ENCODE measurements at regions not wholly inside any gene's neighbourhood (a gene's known extent, or its start where the extent isn't known, plus 50 kb on each side); places are given as distances from the start of the nearest gene placed in this dataset.

DNA sequence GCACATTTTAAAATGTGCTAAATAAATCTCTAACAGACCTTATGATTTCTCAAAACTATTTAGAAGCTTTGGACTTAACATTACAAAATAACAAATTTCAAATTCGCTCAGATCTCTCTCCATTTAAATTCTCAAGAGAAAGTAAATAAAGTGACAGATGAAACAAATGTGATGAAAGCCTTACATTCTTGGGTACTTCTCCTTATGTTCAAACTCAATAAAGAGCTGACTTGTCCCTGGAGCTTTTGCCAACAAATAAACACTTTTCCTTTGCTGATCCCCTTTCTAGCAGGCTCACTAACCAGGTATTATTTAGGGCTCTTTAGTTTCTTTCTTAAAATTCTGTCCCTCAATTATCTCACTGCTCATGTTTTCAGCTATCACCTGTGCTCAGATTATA, 259.1 kb upstream of the ARPP21 start:
- DNase-seq: no peak

DNA sequence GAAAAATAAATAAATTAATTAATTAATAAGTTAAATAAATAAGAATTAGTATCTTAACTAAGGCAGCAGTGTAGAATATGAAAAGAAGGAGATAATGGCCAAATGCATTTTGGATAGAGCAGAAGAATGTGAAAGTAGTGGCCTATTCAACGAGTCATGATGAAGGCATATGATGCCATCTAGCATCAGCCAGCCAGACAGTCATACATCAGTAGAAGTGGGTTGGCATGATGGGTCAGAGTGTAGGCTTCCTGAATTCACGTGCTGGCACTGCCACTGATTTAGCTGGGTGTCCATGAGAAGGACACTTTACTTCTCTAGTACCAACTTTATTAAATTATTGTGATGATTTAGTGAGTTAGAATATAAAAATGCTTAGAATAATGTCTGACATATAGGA, 256.1 kb upstream of the ARPP21 start:
- DNase-seq: no peak

DNA sequence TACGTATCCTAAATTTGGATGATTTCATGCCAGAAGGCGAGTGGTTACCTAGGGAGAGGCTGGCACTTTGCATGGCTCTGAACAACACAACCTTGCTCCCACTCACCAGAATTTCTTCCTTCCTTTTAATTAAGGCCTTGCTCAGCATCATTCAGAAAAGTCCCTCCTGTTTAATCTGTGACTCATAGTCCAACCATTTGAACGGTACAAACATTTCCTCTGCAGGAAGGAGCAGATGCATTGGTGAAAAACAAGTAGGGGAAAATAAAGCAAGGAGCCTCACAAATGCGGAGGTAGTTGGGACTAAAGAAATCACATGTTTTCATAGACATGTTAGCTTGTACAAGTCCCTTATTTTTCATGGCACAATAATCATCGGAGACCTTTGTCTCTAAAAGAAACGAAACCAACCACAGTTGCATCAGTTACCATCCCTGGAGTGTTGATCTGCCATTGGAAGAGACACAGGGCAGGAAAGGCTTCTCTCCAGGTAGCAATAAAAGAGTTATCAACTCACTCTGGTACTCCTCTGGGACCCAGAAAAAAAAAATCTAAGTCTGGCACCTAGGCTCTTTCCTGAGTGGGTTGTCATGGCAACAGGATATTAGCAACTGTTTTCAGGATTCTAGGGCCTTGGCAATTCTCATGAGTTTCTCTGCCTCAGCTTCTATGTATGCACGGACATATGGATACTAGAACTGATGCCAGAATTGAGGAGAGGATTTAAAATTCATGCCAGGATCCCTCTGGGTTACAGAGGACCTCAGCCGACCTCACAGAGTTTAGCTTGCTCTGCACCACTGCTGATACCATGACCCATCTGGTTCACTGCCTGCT, 255.4 kb upstream of the ARPP21 start:
- DNase-seq: peak; percentile 24

DNA sequence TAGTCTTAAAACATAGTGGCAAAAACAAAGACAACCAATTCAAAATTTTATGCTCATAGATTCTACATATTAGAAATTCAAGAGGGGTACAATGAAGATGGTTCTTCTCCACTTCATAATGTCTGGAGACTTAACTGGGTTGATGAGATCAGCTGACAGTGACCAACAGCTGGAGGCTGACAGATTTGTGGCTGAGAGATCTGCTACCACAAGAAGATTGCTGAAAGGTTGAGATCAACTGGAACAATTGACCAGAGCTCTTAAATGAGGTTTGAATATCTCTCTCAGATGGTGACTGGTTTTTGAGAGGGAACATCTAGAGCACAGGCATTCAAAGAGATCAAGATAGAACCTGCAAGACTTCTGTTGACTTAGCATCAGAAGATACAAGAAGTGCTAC, 254.1 kb upstream of the ARPP21 start:
- DNase-seq: no peak

DNA sequence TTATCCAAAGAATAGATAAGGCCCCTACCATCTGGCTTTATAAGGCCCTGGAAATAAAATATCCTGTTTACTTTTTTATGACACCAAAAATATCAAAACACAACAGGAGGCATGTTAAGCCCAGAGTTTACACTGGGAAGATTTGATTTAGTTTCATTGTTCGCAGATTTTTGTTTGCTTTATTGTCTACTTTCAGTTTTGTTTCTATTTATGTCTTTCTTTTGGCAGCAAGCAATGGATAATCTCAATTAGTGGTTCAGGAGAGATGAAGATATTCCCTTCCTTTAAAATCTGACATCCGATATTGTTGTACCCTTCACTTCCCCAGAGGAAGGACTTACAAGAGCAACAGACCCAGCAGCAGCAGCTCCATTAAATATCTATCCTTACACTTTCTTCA, 249.4 kb upstream of the ARPP21 start:
- DNase-seq: no peak

DNA sequence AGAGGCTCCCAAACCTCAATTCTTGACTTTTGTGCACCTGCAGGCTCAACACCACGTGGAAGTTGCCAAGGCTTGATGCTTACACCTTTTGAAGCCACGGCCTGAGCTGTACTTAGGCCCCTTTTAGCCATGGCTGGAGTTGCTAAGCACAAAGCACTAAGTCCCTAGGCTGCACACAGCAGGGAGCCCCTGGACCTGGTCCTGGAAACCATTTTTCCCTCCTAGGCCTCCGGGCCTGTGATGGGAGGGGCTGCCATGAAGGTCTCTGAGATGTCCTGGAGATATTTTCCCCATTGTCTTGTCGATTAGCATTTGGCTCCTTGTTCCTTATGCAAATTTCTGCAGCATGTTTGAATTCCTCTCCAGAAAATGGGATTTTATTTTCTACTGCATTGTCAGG, 247.1 kb upstream of the ARPP21 start:
- no peak for DNase-seq

DNA sequence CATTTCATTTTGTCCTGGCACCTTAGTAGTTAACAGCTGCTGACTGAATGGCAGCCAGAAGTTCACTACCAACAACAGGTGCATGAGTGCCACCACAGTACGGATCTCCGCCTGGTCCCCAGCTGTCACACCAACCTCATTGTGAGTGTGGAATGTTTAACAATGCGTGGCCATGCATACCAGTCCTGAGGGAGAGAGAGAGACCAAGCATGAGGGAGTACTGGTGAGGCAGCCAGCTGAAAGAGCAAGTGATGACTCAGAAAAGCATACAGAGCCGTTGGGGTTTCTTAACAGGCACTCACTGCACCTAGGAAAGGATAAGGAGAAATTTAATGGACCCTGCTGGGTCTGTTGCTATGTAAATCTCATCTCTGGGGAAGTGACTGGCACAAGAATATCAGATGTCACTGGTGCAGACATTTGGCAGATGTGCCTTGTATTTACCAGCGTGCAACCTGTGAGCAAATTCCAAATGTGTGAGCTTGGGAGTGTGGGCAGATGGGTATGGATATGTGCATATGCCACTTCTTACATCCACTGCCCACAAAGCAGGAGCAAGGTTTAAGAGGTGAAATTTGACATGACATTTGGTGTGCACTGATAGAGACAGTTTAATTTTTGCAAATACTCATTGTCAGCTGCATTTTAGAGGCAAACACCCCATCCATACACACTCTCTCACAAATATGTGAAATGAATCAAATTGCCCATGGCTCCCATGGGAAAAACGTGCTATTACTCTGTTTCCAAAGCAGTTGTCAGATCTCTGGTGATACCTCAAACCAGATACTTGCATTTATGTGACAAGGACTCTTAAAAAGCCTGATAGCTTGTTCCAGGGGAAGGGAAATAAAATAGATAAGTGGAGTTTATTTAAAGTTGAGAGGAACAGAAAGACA, 245.2 kb upstream of the ARPP21 start:
- DNase-seq: no peak

DNA sequence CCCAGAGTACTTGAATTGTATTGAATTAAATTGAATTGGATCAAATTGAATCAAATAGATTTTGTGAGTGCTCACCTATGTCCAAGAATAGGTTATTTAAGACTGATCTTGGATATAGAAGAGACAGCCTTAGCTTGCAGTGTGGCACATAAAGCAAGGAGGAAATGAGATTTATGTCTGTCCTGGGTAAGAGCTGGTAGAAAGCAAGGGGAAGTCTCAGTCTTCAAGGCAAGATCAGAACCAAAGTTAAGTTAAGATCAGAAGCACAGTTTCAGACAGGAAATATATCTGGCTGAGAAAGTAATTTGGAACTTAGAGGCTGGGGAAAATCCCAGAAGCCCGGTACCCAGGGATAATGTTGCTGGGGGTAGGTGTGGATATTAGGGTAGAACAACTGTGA, 244.4 kb upstream of the ARPP21 start:
- DNase-seq: no peak

DNA sequence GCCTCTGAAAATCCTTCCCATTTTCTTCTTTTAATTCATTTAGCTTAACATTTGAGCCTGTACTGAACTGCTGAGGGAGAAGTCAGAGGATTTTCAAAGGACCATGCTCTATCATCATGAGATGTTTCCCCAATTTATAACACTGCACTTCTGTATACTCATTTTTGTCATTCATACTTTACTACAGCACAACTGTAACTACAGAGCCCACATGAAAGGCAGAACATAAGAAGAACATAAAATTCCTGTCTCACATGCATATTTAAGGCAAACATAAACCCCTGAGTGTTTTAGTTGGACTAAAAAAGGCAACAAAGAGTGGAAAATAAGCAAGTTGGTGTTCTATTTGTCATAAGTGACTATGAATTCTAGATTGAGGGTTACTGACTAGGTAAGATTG, 237.7 kb upstream of the ARPP21 start:
- no peak for DNase-seq

DNA sequence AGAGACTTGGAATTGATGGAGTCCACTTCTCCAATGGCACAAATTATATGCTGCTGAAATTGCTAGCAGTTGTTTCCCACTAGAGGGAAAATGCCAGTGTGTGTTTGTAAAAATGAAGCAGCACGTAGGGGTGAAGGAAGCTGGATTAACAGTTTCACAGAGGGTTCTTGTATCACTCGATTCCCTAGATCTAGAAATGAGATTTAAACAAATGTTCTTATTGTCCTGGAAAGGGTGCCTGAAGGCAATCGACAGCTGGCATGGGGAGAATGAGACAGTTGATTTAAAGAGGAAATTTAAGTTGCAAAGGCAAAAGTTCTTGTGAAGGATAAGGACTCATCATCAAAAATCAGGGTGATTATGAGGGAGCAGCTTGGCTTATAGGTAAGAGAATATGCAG, 234.8 kb upstream of the ARPP21 start:
- no peak for DNase-seq

DNA sequence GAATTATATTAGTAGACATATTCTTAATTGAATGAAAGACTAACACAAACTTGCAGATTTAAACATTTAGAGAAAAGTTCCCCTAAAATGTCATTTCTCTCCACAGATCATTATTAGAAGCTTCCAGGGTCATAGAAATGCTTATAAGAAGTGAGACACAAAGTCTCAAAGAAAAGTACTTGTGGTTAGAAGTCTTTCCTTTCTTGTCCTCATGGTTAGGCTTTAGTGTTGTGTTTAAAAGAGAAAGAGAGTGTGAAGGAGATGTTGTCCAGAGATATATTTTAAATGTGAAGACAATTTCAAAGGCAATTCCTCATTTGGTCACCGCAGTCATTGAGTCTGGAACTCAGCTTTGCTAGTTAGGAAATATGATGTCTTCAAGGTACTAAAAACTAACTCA, 230.4 kb upstream of the ARPP21 start:
- DNase-seq: no peak

DNA sequence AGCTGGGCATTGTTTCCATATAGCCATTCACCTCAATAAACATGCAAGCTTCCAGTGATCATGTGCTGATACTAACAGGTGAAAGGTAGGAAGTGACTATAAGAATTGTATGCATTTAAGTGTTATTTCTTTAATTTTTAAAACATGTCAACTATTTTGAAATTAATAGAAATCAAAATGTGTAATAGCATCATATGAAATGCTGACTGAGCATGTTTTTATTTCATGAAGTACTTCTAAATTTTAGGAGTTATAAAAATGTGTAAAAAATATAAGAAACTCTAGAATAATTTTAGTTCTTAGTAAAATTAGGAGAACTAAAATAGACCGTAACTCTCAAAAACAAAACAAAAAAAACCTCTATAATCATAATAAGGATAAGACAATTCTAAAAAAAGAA, 229.3 kb upstream of the ARPP21 start:
- DNase-seq: no peak

DNA sequence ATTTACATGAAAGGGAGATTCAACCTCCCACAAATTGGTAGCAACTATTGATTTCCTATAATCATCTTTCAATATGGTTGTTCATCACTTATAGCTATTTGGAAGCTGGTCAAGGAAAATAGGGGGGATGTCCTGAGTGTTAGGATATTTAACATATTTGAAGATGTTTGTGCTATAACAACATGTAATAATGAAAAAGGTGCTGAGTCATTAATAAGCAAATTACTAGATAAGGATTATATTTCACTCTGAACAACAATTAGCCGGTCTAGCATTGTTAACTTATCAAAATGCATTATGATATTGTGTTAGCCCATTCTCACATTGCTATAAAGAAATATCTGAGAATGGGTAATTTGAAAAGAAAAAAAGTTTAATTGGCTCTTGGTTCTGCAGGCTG, 225.8 kb upstream of the ARPP21 start:
- DNase-seq: no peak

DNA sequence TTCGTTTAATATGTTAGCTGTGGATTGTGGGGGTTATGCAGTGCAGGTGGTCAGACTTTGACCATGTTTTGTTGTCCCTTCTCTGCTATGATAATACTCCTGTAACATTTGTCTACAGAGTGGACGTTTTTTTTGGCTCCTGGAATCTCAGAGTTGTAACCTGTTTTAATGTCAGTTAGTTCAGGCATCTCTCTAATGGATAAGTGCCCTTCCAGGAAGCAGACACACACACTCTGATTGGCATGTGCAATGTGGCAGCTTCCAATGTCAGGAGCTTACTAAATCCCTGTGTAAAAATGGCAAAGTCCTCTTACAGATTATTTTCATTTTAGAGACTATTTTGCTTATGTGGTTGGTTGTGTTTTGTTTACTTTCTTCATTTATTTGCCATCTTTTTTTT, 222.2 kb upstream of the ARPP21 start:
- DNase-seq: no peak

DNA sequence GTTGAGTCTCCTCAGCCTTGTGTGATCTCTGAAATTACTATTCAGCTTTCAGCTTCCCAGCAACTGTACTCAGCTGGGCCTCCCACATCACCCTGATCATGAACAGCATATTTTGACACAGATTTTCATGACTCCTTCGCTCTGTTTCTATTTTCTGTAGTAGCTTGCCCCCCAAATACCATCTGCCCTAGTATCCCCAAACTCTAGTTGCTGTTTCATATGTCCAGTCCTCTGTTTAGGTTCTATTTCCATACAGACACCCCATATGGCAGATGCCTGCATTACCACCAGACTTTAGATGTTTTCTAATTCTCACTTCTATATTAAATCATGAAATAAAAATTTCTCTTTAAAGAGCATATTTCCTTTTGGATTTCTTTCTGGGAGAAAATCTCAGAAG, 217.2 kb upstream of the ARPP21 start:
- no peak for DNase-seq

DNA sequence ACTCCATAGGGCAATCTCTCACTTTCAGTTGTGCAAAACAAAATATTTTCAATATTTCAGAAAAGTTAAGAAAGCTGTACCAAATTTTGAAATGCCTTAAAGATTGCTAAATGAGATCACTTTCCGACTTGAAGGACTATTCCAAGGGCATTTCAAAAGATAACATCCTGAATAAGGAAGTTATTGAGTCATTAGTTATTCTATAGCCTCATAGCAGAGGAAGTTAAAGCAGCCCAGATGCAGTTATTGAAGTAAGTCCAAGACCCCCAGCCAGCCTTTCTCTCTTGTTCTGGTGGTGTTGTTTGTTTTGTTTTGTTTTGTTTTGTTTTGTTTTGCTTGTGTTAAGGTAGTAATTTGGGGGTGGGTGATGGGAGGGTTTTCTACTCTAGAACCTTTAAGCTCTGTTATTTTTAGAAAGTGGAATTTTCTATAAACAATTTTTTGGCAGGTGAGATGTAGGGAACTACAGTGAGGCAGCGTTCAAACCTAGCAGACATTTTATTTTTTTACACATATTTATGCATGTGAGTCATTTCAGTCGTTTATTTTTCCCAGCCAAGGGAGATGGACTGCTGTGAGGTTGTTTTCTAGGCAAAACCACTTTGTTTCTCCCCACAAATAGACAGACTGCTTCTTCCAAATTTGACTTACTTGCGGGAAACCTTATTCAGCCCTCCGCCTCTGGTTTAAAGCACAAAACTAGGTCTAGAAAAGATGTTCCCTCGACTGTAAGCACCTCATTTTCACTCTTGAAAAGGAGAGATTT, 216.3 kb upstream of the ARPP21 start:
- no peak for DNase-seq

DNA sequence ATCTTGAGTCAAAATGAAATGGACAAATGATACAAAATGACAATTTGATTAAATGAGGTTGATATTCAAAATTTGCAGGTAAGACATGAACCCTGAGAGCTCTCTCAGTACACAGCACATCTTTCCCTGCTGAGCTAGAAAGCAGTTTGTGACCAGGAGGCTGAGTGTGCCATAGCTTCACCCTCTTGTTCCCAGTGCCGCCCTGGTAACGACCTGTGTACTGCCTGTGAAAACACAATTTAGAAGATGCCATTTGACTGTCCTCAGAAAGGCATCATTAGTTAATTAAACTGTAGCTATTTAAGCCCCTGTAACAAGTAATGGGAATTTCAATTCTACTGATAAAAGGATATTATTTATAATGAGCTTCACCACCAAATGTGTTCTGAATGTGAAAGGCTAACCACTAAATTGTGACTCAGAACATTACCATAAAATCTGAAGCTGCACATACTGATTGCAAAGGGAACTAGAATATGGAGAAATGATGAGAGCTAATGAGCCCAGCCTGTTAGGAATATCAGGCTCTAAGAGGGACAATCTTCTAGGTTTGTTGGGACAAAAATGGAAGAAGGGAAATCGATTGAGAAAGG, 212.9 kb upstream of the ARPP21 start:
- DNase-seq: no peak

DNA sequence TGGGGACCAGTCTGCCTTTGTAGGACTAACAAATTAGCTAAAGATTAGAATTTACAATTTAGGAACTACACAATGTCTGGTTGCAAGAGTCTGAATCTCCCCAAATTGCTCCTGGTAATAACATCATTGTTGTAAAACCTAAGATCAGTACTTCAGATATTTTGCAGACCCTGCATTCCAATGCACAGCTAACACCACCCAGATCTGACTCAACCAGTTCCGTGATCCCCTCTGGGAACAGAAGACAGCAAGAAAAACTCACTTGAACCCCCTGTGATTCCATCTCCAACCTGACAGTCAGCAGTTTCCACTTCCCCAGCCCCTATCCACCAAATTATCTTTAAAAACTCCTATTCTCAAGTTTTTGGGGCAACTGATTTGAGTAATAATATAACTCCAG, 201.9 kb upstream of the ARPP21 start:
- DNase-seq: no peak

DNA sequence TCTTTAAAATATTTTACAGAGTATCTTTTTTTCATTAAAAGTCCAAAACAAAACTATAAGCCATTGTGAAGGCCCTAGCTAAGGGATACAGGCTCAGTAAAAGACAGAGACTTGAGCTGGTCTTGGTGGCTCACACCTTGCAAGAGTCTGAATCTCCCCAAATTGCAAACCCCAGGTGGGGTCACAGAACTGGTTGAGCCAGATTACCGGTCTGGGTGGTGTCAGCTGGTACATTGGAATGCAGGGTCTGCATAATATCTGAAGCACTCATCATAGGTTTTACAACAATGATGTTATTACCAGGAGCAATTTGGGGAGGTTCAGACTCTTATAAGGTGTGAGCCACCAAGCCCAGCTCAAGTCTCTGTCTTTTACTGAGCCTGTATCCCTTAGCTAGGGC, 201.2 kb upstream of the ARPP21 start:
- no peak for DNase-seq

DNA sequence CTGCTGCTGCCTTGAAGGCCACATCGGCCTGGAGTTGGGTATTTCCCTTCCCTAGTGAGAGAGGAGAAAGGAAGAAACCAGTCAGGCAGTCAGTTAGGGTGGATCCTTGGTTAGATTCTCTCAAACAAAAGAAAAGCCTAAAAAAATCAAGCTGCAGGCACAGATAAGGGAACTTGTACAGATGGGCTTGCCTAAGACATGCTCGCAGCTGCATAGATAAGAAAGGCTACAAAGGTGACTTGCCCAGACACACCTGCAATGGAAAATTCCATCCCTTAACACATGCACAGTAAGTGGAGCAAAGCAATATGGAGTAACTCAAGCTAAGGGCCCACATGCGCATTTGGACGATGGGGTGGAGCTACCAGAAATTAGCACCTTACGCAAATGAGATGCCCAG, 199.7 kb upstream of the ARPP21 start:
- no peak for DNase-seq

DNA sequence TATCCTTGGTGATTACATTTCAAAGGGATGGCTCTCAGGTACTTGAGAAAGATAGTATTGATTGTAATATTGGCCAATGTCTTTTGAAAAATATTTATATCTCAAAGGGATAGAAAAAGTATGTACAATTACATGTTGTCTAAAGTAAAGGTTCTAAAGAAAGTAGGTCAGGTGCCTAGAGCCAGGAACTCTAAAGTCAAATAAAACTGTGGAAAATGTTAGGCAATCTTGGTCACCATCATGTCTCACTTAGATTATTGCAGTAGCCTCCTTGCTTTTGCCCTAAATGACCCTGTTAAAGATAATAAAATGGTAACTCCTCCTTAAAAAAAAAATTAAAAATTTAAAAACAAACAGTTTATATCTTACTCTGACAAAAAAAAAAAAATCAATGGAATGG, 198.5 kb upstream of the ARPP21 start:
- DNase-seq: no peak

DNA sequence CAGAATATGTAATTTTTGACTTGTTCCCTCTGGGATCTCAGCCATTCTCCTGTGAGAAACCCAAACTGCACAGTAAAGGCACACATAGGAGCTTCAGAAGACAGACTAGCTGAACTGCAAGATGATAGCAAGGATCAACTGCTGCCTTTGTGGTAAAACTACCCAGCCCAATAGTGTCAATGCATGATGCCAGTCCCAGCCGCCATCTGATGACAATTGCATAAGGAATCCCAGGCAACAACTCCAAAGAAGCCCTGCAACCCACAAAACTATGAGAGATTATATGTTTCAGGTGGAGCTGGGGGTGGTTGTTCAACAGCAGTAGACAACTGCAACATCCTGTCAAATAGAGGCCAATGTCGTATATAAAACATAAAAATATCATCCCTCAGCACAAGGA, 192.4 kb upstream of the ARPP21 start:
- DNase-seq: no peak

DNA sequence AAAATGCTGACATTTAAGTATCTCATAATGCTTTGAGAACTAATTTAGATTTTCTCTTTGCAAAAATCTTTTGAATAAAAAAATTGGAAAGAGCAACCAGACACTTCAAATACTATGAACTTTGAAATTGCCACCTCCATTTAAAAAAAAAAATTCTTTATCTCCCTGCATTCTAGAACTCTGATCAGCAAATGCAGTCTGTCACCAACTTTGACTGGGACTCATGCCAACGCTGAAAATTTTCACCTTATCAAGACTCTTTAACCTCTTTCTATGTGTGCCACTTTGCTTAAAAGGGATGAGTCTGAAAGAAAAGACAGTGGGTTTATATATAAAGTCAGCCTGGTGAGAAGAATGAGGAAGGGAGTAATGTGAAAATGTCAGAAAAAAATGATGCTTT, 191.2 kb upstream of the ARPP21 start:
- DNase-seq: no peak
